Activated CD8-positive, alpha-beta memory T cell treated with anti-CD3 and anti-CD28 coated beads, Interleukin-2, amount 10 ng/mL, durations not matched to agents 7 days and 5 days (primary cell): ENCODE measurements at regions not wholly inside any gene's neighbourhood (a gene's known extent, or its start where the extent isn't known, plus 50 kb on each side); places are given as distances from the start of the nearest gene placed in this dataset.

ENCODE experiments used
- ATAC-seq: fragments of 150-1000 bp; cut with Tn5 transposase; one replicate; pipeline ENCODE4 v1.10.0; 2021; ENCODE audit warnings: moderate library complexity
- CTCF ChIA-PET: fragments of 350-600 bp; sonication (Branson Sonifier 250); formaldehyde crosslinking; loops from one replicate; lab custom pipeline; 2021; ENCODE audit warnings: antibody characterized with exemption; lab: Charles Lee
- DNase-seq: peaks from one replicate; pipeline ENCODE4 v3.0.0-alpha.2; 2020
- H3K27ac Mint-ChIP-seq: one replicate; pipeline ENCODE4 v1.8.0; 2021; ENCODE audit warnings: mild to moderate bottlenecking, mixed read lengths
- H3K27me3 Mint-ChIP-seq: one replicate; pipeline ENCODE4 v1.8.0; 2021; ENCODE audit warnings: mixed read lengths
- H3K36me3 Mint-ChIP-seq: one replicate; pipeline ENCODE4 v1.8.0; 2021; ENCODE audit warnings: mild to moderate bottlenecking, mixed read lengths
- H3K4me1 Mint-ChIP-seq: one replicate; pipeline ENCODE4 v1.8.0; 2021; ENCODE audit warnings: mixed read lengths
- H3K4me3 Mint-ChIP-seq: one replicate; pipeline ENCODE4 v1.8.0; 2021; ENCODE audit warnings: mild to moderate bottlenecking, moderate library complexity, mixed read lengths
- H3K9me3 Mint-ChIP-seq: one replicate; pipeline ENCODE4 v1.8.0; 2022; ENCODE audit warnings: low read depth, mixed read lengths

- peaks cover 2% of the 10 kb centered on the region for H3K36me3 Mint-ChIP-seq
- peaks cover under 1% of the 10 kb centered on the region for H3K9me3 Mint-ChIP-seq
- ATAC-seq (no peak), DNase-seq (no peak)
- no peaks in the 10 kb centered on the region for H3K27me3 Mint-ChIP-seq
- H3K4me1 Mint-ChIP-seq, result peaks cover 31% of the 10 kb centered on the region
- H3K4me3 Mint-ChIP-seq, result no peak overlapping the region
- no peak overlapping the region for H3K27ac Mint-ChIP-seq
- CTCF ChIA-PET, result interaction anchor here (0.7 to 1.7 kb wide), 3 partner anchors 9 to 158 kb away, joined by 3 to 13 read pairs (median 3); partner anchors contain the start of gene SPRY1
Observed at GRCh38 chr4:123554801-123555232, 158.2 kb downstream of the SPRY1 start.

GRCh38 chr4:123555233-123555806, 158.7 kb downstream of the SPRY1 start:
- ATAC-seq (no peak), DNase-seq (no peak)
- CTCF ChIA-PET, result interaction anchor here (1.1 to 1.7 kb wide), 2 partner anchors 9 to 10 kb away, joined by 3 to 13 read pairs; no protein-coding TSS in a partner anchor
- Mint-ChIP-seq H3K27me3 (peaks cover 2% of the 10 kb centered on the region), H3K9me3 (no peaks in the 10 kb centered on the region), H3K4me1 (peaks cover 31% of the 10 kb centered on the region), H3K36me3 (peaks cover 2% of the 10 kb centered on the region), H3K27ac (no peak overlapping the region), H3K4me3 (no peak overlapping the region)

GRCh38 chr4:123555807-123556273, 159.2 kb downstream of the SPRY1 start:
- no peak for DNase-seq
- ATAC-seq, result no peak
- no peak overlapping the region for H3K4me3 Mint-ChIP-seq
- CTCF ChIA-PET, result interaction anchor here (1.7 kb wide), 1 partner anchor 8 kb away, joined by 13 read pairs; no protein-coding TSS in a partner anchor
- peaks cover 4% of the 10 kb centered on the region for H3K27me3 Mint-ChIP-seq
- H3K36me3 Mint-ChIP-seq, result peaks cover 2% of the 10 kb centered on the region
- H3K9me3 Mint-ChIP-seq, result no peaks in the 10 kb centered on the region
- H3K4me1 Mint-ChIP-seq, result peaks cover 31% of the 10 kb centered on the region
- no peak overlapping the region for H3K27ac Mint-ChIP-seq

GRCh38 chr4:123556526-123556925, 159.9 kb downstream of the SPRY1 start:
- Mint-ChIP-seq H3K27me3 (peaks cover 4% of the 10 kb centered on the region), H3K36me3 (peaks cover 2% of the 10 kb centered on the region), H3K27ac (no peak overlapping the region), H3K4me1 (peaks cover 31% of the 10 kb centered on the region), H3K4me3 (no peak overlapping the region), H3K9me3 (no peaks in the 10 kb centered on the region)
- CTCF ChIA-PET, result no interaction called here
- ATAC-seq, result no peak
- no peak for DNase-seq

GRCh38 chr4:123557857-123558536, 161.4 kb downstream of the SPRY1 start:
- Mint-ChIP-seq H3K27me3 (peaks cover 4% of the 10 kb centered on the region), H3K27ac (no peak overlapping the region), H3K4me1 (peaks cover 29% of the 10 kb centered on the region), H3K9me3 (no peaks in the 10 kb centered on the region), H3K36me3 (no peaks in the 10 kb centered on the region), H3K4me3 (no peak overlapping the region)
- CTCF ChIA-PET, result no interaction called here
- ATAC-seq (no peak), DNase-seq (no peak)

GRCh38 chr4:123558865-123559264, 162.3 kb downstream of the SPRY1 start:
- Mint-ChIP-seq H3K27me3 (peaks cover 4% of the 10 kb centered on the region), H3K4me1 (peaks cover 23% of the 10 kb centered on the region), H3K27ac (no peak overlapping the region), H3K4me3 (no peak overlapping the region), H3K9me3 (no peaks in the 10 kb centered on the region), H3K36me3 (no peaks in the 10 kb centered on the region)
- CTCF ChIA-PET, result no interaction called here
- ATAC-seq, result no peak
- DNase-seq, result no peak

- H3K9me3 Mint-ChIP-seq, result no peaks in the 10 kb centered on the region
Observed at GRCh38 chr4:123559955-123560871, 163.6 kb downstream of the SPRY1 start.

GRCh38 chr4:123561525-123561924, 164.9 kb downstream of the SPRY1 start:
- H3K27ac Mint-ChIP-seq, result no peak overlapping the region
- DNase-seq (no peak), ATAC-seq (no peak)
- peaks cover 4% of the 10 kb centered on the region for H3K27me3 Mint-ChIP-seq
- H3K9me3 Mint-ChIP-seq, result peaks cover 3% of the 10 kb centered on the region
- no peaks in the 10 kb centered on the region for H3K36me3 Mint-ChIP-seq
- CTCF ChIA-PET, result no interaction called here
- peaks cover 19% of the 10 kb centered on the region for H3K4me1 Mint-ChIP-seq
- no peak overlapping the region for H3K4me3 Mint-ChIP-seq

More at GRCh38 chr4:123559955-123560871, 163.6 kb downstream of the SPRY1 start:
- no peak overlapping the region for H3K4me3 Mint-ChIP-seq
- H3K27ac Mint-ChIP-seq, result no peak overlapping the region
- ATAC-seq (no peak), DNase-seq (no peak)
- H3K27me3 Mint-ChIP-seq, result peaks cover 4% of the 10 kb centered on the region
- H3K36me3 Mint-ChIP-seq, result no peaks in the 10 kb centered on the region
- CTCF ChIA-PET, result no interaction called here
- peaks cover 19% of the 10 kb centered on the region for H3K4me1 Mint-ChIP-seq

GRCh38 chr4:123562994-123563750, 166.6 kb downstream of the SPRY1 start:
- DNase-seq, result no peak
- H3K9me3 Mint-ChIP-seq, result peaks cover 3% of the 10 kb centered on the region
- CTCF ChIA-PET, result interaction anchor here (1.3 to 2.8 kb wide), 7 partner anchors 8 to 461 kb away, joined by 3 to 33 read pairs (median 13); no protein-coding TSS in a partner anchor
- peaks cover 4% of the 10 kb centered on the region for H3K27me3 Mint-ChIP-seq
- no peak overlapping the region for H3K4me3 Mint-ChIP-seq
- ATAC-seq, result no peak
- H3K36me3 Mint-ChIP-seq, result peaks cover 10% of the 10 kb centered on the region
- no peak overlapping the region for H3K27ac Mint-ChIP-seq
- H3K4me1 Mint-ChIP-seq, result peaks cover 13% of the 10 kb centered on the region

GRCh38 chr4:123564758-123565346, 168.3 kb downstream of the SPRY1 start:
- Mint-ChIP-seq H3K36me3 (peaks cover 10% of the 10 kb centered on the region), H3K27ac (no peak overlapping the region), H3K4me1 (peaks cover 13% of the 10 kb centered on the region), H3K4me3 (no peak overlapping the region), H3K27me3 (peaks cover 4% of the 10 kb centered on the region), H3K9me3 (peaks cover 3% of the 10 kb centered on the region)
- ATAC-seq (peak; percentile 100), DNase-seq (peak; percentile 81)
- CTCF ChIA-PET, result interaction anchor here (0.6 to 3.2 kb wide), 33 partner anchors 10 to 464 kb away, joined by 3 to 33 read pairs (median 4); partner anchors contain the start of gene SPRY1

- H3K9me3 Mint-ChIP-seq, result peaks cover 3% of the 10 kb centered on the region
- H3K27me3 Mint-ChIP-seq, result peaks cover 5% of the 10 kb centered on the region
- peaks cover 11% of the 10 kb centered on the region for H3K4me1 Mint-ChIP-seq
- no peak overlapping the region for H3K27ac Mint-ChIP-seq
- H3K36me3 Mint-ChIP-seq, result peaks cover 12% of the 10 kb centered on the region
- no peak overlapping the region for H3K4me3 Mint-ChIP-seq
- CTCF ChIA-PET, result no interaction called here
- ATAC-seq (no peak), DNase-seq (no peak)
Observed at GRCh38 chr4:123568936-123569335, 172.3 kb downstream of the SPRY1 start.

GRCh38 chr4:123569541-123569940, 172.9 kb downstream of the SPRY1 start:
- CTCF ChIA-PET, result no interaction called here
- Mint-ChIP-seq H3K4me3 (no peak overlapping the region), H3K4me1 (peaks cover 10% of the 10 kb centered on the region), H3K9me3 (peaks cover 3% of the 10 kb centered on the region), H3K27ac (no peak overlapping the region), H3K36me3 (peaks cover 12% of the 10 kb centered on the region), H3K27me3 (peaks cover 5% of the 10 kb centered on the region)
- no peak for DNase-seq
- ATAC-seq, result no peak
